GM20431 (cell line): ENCODE measurements at regions not wholly inside any gene's neighbourhood (a gene's known extent, or its start where the extent isn't known, plus 50 kb on each side); places are given as distances from the start of the nearest gene placed in this dataset.
"Not testable (repeated sequence)": the region's sequence is repeated elsewhere in the genome, so short reads cannot be mapped to it uniquely, and the experiment has no call there.

ENCODE experiments used
- in situ Hi-C: fragments of 300-500 bp; cut with MseI, MboI; formaldehyde crosslinking; loops from one replicate; pipeline ENCODE4 v1.15.0; 2020; ENCODE audit warnings: low sequenced_read_pairs; ENCODE audit not compliant: unreplicated experiment

- in situ Hi-C loops, result no loop called here
Observed at GRCh38 chr3:159322322-159322939, 520.6 kb downstream of the MFSD1 start.

GRCh38 chr3:159323848-159324247, 522.0 kb downstream of the MFSD1 start:
- in situ Hi-C loops, result no loop called here

GRCh38 chr3:159326998-159327397, 525.1 kb downstream of the MFSD1 start:
- in situ Hi-C loops, result loop anchor here (25.0 kb wide), 1 partner anchor 485 kb away; no protein-coding TSS in a partner anchor

- in situ Hi-C loops, result loop anchor here (25.0 kb wide), 1 partner anchor 480 kb away; no protein-coding TSS in a partner anchor
Observed at GRCh38 chr3:159332535-159333099, 530.8 kb downstream of the MFSD1 start.

- in situ Hi-C loops, result loop anchor here (25.0 kb wide), 1 partner anchor 473 kb away; no protein-coding TSS in a partner anchor
Observed at GRCh38 chr3:159339131-159339530, 537.3 kb downstream of the MFSD1 start.

GRCh38 chr3:159340877-159341500, 539.1 kb downstream of the MFSD1 start:
- in situ Hi-C loops, result loop anchor here (25.0 kb wide), 1 partner anchor 471 kb away; no protein-coding TSS in a partner anchor

GRCh38 chr3:159346271-159346903, 544.5 kb downstream of the MFSD1 start:
- in situ Hi-C loops, result loop anchor here (25.0 kb wide), 1 partner anchor 466 kb away; no protein-coding TSS in a partner anchor

GRCh38 chr3:159348431-159348830, 546.6 kb downstream of the MFSD1 start:
- in situ Hi-C loops, result loop anchor here (25.0 kb wide), 1 partner anchor 464 kb away; no protein-coding TSS in a partner anchor

- in situ Hi-C loops, result no loop called here
Observed at GRCh38 chr3:159356606-159357005, 554.8 kb downstream of the MFSD1 start.

GRCh38 chr3:159364511-159364910, 562.7 kb downstream of the MFSD1 start:
- in situ Hi-C loops, result no loop called here

GRCh38 chr3:159366476-159366875, 564.6 kb downstream of the MFSD1 start:
- in situ Hi-C loops, result no loop called here

- in situ Hi-C loops, result no loop called here
Observed at GRCh38 chr3:159371961-159372360, 570.1 kb downstream of the MFSD1 start.

- in situ Hi-C loops, result no loop called here
Observed at GRCh38 chr3:159378396-159379194, 576.7 kb downstream of the MFSD1 start.

GRCh38 chr3:159380891-159381290, 579.0 kb downstream of the MFSD1 start:
- in situ Hi-C loops, result no loop called here

GRCh38 chr3:159390656-159391212, 588.9 kb downstream of the MFSD1 start:
- in situ Hi-C loops, result no loop called here

- in situ Hi-C loops, result not testable (repeated sequence)
Observed at GRCh38 chr3:159397683-159398082, 591.0 kb upstream of the IL12A start.

- in situ Hi-C loops, result no loop called here
Observed at GRCh38 chr3:159401069-159401468, 587.6 kb upstream of the IL12A start.

- in situ Hi-C loops, result not testable (repeated sequence)
Observed at GRCh38 chr3:159409711-159410110, 578.9 kb upstream of the IL12A start.

GRCh38 chr3:159413319-159413718, 575.3 kb upstream of the IL12A start:
- in situ Hi-C loops, result no loop called here

GRCh38 chr3:159416856-159417255, 571.8 kb upstream of the IL12A start:
- in situ Hi-C loops, result no loop called here
